Upper lobe of left lung (tissue), 6 donors: ENCODE measurements at regions not wholly inside any gene's neighbourhood (a gene's known extent, or its start where the extent isn't known, plus 50 kb on each side); places are given as distances from the start of the nearest gene placed in this dataset.

Experiments
- ATAC-seq, 2 donors: fragments of 200-7000 bp; cut with Tn5 transposase; one replicate each; pipeline ENCODE4 v1.9.1; 2022; ENCODE audit warnings: mild to moderate bottlenecking in 2 of 2, moderate library complexity in 2 of 2; ENCODE audit not compliant: low FRiP score in 2 of 2
- DNase-seq, 2 donors: peaks; one replicate each; pipeline ENCODE4 v3.0.0-alpha.2; 2019 to 2020
- H3K27ac ChIP-seq, 4 donors: fragments of 200-600 bp; sonication (generic); one replicate each; pipeline ENCODE4 v1.5.1; 2016 to 2019
- H3K27me3 ChIP-seq, 4 donors: fragments of 200-600 bp; sonication (generic); one replicate each; pipeline ENCODE4 v1.5.1; 2017 to 2019
- H3K36me3 ChIP-seq, 4 donors: fragments of 200-600 bp; sonication (generic); one replicate each; pipeline ENCODE4 v1.5.1; 2016 to 2019
- H3K4me1 ChIP-seq, 4 donors: fragments of 200-600 bp; sonication (generic); one replicate each; pipeline ENCODE4 v1.5.1; 2018 to 2019
- H3K4me3 ChIP-seq, 4 donors: fragments of 200-600 bp; sonication (generic); one replicate each; pipeline ENCODE4 v1.5.1; 2017 to 2019; ENCODE audit warnings: mild to moderate bottlenecking in 2 of 4, moderate library complexity in 1 of 4
- H3K9me3 ChIP-seq, 4 donors: fragments of 200-600 bp; sonication (generic); one replicate each; pipeline ENCODE4 v1.5.1; 2018 to 2019
- CTCF ChIP-seq, 6 experiments: fragments of 450-650 bp in 4 of 6; fragments of 200-600 bp in 2 of 6; sonication (generic) in 2 of 6; IDR thresholded peaks; one replicate each; pipeline ENCODE4 v1.5.1; 2016 to 2019; ENCODE audit warnings: antibody characterized with exemption in 6 of 6
- EP300 ChIP-seq, 4 donors: sonication (generic); formaldehyde crosslinking; IDR thresholded peaks; one replicate each; pipeline ENCODE4 v1.5.1; 2017; ENCODE audit warnings: antibody characterized with exemption in 4 of 4, control low read depth in 2 of 4
- POLR2A ChIP-seq, 4 donors: fragments of 450-650 bp; IDR thresholded peaks; one replicate each; pipeline ENCODE4 v1.5.1; 2016 to 2017; ENCODE audit warnings: antibody characterized with exemption in 4 of 4, mild to moderate bottlenecking in 2 of 4
- POLR2AphosphoS5 ChIP-seq, 2 donors: sonication (generic); formaldehyde crosslinking; IDR thresholded peaks; one replicate each; pipeline ENCODE4 v1.5.1; 2017; ENCODE audit warnings: antibody characterized with exemption in 2 of 2
- WGBS, 2 donors: methylation state at CpG; one replicate each; pipeline ENCODE4 v1.1.5; 2017 to 2018; 5-methylcytosine and 5-hydroxymethylcytosine counted together
- donor health status: DM: no; HTN: no; CAD: no; lungs with moderate emphysema.
- donor health status: DM: no; HTN: yes; CAD: no; lungs with severe emphysema.

GRCh38 chr13:65300220-65300619, 1929.9 kb downstream of the PCDH9 start:
- no peak for DNase-seq
- Histone ChIP-seq H3K9me3 (no peaks in the 10 kb centered on the region), H3K4me1 (no peaks in the 10 kb centered on the region), H3K27ac (no peak overlapping the region), H3K4me3 (no peak overlapping the region), H3K36me3 (no peaks in the 10 kb centered on the region), H3K27me3 (no peaks in the 10 kb centered on the region)
- no peak for ATAC-seq
- TF ChIP-seq EP300 (IDR thresholded peaks at IDR 0.05) = no peak
- no peak for TF ChIP-seq POLR2A (IDR thresholded peaks at IDR 0.05)
- TF ChIP-seq CTCF (IDR thresholded peaks at IDR 0.05) = no peak
- no peak for TF ChIP-seq POLR2AphosphoS5 (IDR thresholded peaks at IDR 0.05)

- H3K27ac ChIP-seq = no peak overlapping the region
- no peak for DNase-seq
- H3K27me3 ChIP-seq = no peaks in the 10 kb centered on the region
- TF ChIP-seq CTCF (IDR thresholded peaks at IDR 0.05) = no peak
- no peak for TF ChIP-seq POLR2AphosphoS5 (IDR thresholded peaks at IDR 0.05)
- no peak for TF ChIP-seq POLR2A (IDR thresholded peaks at IDR 0.05)
- TF ChIP-seq EP300 (IDR thresholded peaks at IDR 0.05) = no peak
- H3K4me3 ChIP-seq = no peak overlapping the region
- no peaks in the 10 kb centered on the region for H3K36me3 ChIP-seq
- no peak for ATAC-seq
- no peaks in the 10 kb centered on the region for H3K4me1 ChIP-seq
- no peaks in the 10 kb centered on the region for H3K9me3 ChIP-seq
- WGBS, 2 donors = 72 to 87% methylated on average over 4 of the region's 4 CpGs
Observed at GRCh38 chr13:65293530-65294198, 1936.5 kb downstream of the PCDH9 start.

GRCh38 chr13:65292488-65292901, 1937.6 kb downstream of the PCDH9 start:
- 58 to 61% methylated on average over 2 of the region's 2 CpGs for WGBS, 2 donors
- TF ChIP-seq POLR2AphosphoS5 (IDR thresholded peaks at IDR 0.05) (no peak), CTCF (IDR thresholded peaks at IDR 0.05) (no peak), EP300 (IDR thresholded peaks at IDR 0.05) (no peak), POLR2A (IDR thresholded peaks at IDR 0.05) (no peak)
- no peak for ATAC-seq
- no peaks in the 10 kb centered on the region for H3K9me3 ChIP-seq
- H3K4me3 ChIP-seq = no peak overlapping the region
- DNase-seq = no peak
- H3K27me3 ChIP-seq = no peaks in the 10 kb centered on the region
- H3K27ac ChIP-seq = no peak overlapping the region
- no peaks in the 10 kb centered on the region for H3K4me1 ChIP-seq
- H3K36me3 ChIP-seq = no peaks in the 10 kb centered on the region

GRCh38 chr13:65287405-65287804, 1942.7 kb downstream of the PCDH9 start:
- Histone ChIP-seq H3K27me3 (no peaks in the 10 kb centered on the region), H3K27ac (no peak overlapping the region), H3K4me3 (no peak overlapping the region), H3K36me3 (no peaks in the 10 kb centered on the region), H3K4me1 (no peaks in the 10 kb centered on the region), H3K9me3 (no peaks in the 10 kb centered on the region)
- TF ChIP-seq EP300 (IDR thresholded peaks at IDR 0.05) = no peak
- TF ChIP-seq CTCF (IDR thresholded peaks at IDR 0.05) = no peak
- no peak for TF ChIP-seq POLR2A (IDR thresholded peaks at IDR 0.05)
- no peak for TF ChIP-seq POLR2AphosphoS5 (IDR thresholded peaks at IDR 0.05)
- ATAC-seq (no peak), DNase-seq (no peak)
- WGBS, 2 donors = 79 to 92% methylated on average over 1 of the region's 1 CpG
